Uterus (tissue), 2 donors: ENCODE measurements at regions not wholly inside any gene's neighbourhood (a gene's known extent, or its start where the extent isn't known, plus 50 kb on each side); places are given as distances from the start of the nearest gene placed in this dataset.

Experiments
- CTCF ChIP-seq, 4 experiments: fragments of 200-600 bp in 2 of 4; fragments of 450-650 bp in 2 of 4; sonication (generic) in 2 of 4; IDR thresholded peaks; one replicate each; pipeline ENCODE4 v1.5.1; 2016 to 2019; ENCODE audit warnings: antibody characterized with exemption in 4 of 4, mild to moderate bottlenecking in 2 of 4, moderate library complexity in 1 of 4
- POLR2A ChIP-seq, 2 donors: fragments of 450-650 bp; IDR thresholded peaks; one replicate each; pipeline ENCODE4 v1.6.1; 2016; ENCODE audit warnings: antibody characterized with exemption in 2 of 2, mild to moderate bottlenecking in 1 of 2, moderate library complexity in 1 of 2

- no peak for TF ChIP-seq CTCF (IDR thresholded peaks at IDR 0.05)
- no peak for TF ChIP-seq POLR2A (IDR thresholded peaks at IDR 0.05)
These were observed 836.9 kb upstream of the CELF4 start for GRCh38 chr18:38402509-38402908.
